ENCODE measurements at regions not wholly inside any gene's neighbourhood (a gene's known extent, or its start where the extent isn't known, plus 50 kb on each side); places are given as distances from the start of the nearest gene placed in this dataset.
"Not testable (repeated sequence)": the region's sequence is repeated elsewhere in the genome, so short reads cannot be mapped to it uniquely, and the experiment has no call there.

DNA sequence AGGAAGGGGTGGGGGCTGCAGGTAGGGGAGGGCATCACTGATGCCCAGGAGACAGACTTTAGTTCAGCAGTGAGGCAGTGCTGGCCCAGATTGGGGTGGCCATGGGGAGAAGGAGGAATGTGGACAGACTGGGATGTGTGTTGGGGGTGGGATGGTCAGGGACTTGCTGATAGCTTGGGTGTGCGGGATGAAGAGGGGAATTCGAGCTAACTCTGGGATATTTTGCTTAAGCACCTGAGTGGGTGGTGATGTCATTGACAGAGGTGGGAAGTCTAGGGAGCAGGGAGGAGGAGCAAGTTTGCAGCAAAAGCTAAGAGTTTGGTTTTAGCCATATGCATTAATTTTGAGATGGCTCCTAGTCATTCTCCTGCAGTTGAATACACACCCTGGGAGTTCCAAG is 207.5 kb downstream of the RPLP1 start:
- no peak for DNase-seq

- DNase-seq = no peak
Observed at GRCh38 chr15:69660658-69661405, 208.2 kb downstream of the RPLP1 start.

DNA sequence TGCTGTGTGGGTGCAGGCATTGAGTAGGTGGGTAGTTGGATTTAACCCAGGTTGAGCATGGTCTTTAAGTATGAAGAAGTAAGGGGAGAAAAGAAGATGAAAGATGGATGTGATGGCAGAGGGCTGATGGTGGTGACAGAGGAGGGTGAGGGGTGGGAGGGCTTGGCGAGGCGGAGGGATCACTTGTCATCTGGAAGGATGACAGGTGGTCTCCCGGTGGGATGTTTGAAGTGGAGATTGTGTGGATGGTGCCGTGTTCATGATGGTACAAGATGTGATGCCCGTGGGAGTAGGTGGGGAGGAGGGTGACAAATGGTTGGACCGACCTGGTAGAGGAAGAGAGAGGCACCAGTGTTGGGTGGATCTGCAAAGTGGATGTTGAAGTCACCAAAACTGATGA is 208.8 kb downstream of the RPLP1 start:
- no peak for DNase-seq

- no peak for DNase-seq
Observed at GRCh38 chr15:69661871-69662644, 209.4 kb downstream of the RPLP1 start.

DNA sequence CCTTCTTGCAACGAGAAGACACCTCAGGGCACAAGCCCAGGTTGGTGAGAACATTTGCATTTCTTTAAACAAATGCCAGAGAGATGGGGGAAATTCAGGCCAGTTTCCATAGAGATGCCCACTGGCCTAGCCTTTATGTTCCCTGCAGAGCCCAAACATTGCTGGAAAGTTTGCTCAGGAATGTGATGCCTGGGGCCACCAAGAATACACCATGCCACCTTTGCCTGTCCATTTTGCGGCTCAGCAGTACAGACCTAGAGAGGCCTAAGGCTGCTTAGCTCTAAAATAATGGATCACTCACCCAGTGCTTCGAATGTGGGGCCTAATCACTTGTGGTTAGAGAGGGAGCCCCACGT is 210.0 kb downstream of the RPLP1 start:
- DNase-seq = no peak

- DNase-seq = no peak
Observed at GRCh38 chr15:69663441-69663840, 210.8 kb downstream of the RPLP1 start.

- no peak for DNase-seq
Observed at GRCh38 chr15:69663982-69664381, 211.4 kb downstream of the RPLP1 start.

- no peak for DNase-seq
Observed at GRCh38 chr15:69664572-69665571, 212.3 kb downstream of the RPLP1 start.

DNA sequence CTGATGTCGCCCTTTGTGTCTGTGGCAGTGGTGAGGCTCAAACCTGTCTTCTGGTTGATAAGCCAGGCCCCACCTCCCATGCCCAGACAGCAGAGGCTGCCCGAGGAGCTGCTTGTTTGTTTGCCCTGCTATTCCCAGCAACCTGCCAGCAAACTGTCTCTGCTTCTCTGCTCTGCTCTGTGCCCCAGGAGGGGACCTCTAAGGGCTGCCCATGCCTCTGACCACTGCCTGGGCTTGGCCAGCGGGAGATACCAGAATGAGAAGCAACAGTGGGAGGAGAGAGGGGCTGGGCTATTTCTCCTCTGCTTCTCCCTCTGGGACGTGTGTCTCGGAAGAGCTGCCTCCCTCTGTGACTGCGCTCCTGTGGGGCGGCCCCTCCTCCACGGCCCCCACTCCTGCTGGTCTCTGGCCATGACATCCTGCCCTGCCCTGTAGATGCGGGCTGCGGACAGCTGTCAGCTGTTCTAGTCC is 213.1 kb downstream of the RPLP1 start:
- no peak for DNase-seq

DNA sequence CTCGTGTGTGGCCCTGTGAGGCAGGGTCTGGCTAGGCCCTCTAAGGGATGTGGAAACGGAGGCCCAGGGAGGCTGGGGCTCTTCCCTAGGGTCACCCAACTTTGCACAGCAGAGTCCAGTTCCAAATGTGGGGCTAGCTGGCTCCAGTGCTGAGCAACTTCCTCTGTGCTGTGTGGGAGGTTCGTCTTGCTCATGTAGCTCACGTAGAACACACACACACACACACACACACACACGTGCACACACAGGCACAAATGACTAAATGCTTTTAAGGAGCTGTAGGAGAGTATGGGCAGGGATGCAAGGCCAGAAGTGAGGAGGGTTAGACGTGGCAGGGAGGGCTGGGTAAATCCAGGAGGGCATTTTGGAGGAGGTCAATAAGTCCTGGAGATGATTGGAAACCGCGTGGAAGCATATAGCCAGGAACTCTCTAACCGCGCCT is 213.8 kb downstream of the RPLP1 start:
- no peak for DNase-seq

- DNase-seq = peak; percentile 30
Observed at GRCh38 chr15:69666921-69667811, 214.5 kb downstream of the RPLP1 start.

DNA sequence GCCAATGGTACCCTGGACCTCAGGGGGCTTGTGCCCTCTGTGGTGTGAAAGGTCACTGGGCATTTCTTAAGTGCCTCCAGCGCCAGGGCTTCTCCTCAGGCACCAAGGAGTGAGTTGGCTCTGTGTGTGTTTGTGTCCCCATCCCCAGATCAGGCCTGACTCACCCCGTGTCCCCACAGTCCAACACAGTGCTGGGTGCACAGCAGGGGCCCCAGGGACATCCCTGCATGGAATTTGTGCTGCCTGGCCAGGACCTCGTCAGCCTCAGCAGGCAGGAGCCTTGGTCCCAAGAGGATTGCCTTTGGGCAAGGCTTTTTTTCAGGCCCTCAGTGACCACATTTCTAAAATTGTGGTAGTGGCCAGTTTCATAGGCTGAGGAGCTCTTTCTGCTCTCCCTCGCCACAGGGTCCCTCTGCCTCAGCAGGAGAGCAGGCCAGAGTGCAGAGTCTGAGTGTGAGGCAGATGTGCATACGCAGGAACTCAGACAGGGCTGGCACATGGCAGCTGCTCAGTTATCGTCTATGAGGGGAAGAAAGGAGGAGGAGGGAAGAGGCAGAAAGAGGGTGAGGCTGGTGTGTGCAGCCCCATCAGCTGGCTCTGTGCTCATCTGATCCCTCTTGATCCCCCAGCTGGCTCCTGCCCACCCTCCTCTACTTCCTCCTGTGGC is 215.6 kb downstream of the RPLP1 start:
- no peak for DNase-seq

- DNase-seq = no peak
Observed at GRCh38 chr15:69668963-69669362, 216.3 kb downstream of the RPLP1 start.

DNA sequence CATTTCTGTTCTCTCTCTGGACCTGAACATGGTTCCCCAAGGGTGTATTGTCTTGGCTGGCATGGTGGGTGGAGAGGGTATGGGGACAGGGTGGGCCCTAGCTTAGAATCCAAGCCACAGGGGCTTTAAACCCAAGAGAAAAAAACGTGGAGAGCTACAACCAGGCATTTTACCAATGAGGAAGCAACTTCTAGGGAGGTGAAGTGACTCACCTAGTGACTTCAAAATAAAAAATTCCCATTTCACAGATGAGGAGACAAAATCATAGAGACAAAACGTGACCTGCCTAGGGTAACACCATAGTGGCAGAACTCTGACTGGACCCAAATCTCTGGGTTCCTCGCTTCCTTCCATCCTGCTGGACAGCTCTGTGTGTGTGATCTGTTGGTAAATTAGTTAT is 216.8 kb downstream of the RPLP1 start:
- no peak for DNase-seq

DNA sequence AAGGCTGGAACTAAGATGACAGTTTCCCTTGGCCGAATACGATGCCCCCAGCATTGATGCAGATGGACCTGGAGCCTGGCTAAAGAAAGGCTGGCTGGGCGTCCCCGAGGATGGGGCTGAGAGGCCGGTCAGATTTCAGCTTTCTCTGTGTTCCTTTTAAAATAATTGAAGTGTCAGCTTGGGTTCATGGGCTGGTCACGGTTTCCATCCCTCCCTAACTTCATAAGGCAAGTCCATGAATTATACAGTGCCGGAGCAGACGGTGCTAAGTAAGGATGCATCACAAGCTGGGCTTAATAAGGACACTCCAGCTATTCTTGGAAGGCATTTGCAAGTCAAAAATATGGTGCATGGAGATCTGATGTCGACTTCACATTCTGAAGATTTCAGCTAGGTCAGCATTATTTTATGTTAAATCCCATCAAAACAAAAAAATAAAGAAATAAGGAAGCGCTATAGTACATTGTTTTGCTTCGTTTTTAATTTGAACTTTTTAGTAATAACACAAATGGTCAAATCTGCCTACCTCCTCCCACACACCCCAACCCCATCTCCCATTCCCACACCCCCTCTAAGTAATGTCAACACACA is 220.8 kb downstream of the RPLP1 start:
- DNase-seq = no peak

DNA sequence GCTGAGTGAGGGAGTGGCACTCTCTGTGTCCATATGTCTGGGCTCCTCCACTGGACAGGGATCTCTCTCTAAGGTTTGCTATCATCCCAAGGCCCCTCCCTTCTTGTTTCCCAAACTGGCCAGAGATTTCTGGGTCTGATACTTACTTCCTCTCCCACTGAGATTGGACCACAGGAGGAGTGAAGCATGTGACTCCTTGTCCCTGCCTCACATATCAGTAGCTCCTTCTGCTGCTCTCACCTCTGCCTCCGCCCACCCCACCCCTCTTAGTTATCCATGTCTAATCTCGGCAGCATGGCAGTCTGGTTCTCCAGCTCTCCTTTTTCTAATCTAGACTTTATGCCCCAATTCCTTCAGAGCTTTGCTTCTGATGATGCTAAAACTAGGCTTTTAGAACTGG is 223.1 kb downstream of the RPLP1 start:
- no peak for DNase-seq

DNA sequence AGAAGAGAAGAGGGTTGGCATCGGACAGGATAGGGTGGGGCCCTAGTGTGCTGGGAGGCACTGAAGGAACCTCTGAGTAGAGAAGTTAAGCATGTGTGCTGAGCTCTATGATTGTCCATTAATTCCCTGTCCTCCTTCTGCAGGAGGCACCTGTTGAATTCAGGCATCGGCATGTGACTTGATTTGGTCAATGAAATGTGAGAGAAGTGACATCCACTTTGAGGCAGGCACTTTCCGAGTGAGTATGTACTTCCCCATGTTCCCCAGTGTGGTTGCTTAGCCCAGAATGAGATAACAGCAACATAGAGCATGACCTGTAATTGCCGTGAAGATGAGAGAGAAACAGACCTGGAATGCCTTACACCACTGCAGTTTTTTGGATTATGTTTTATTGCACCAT is 224.8 kb downstream of the RPLP1 start:
- no peak for DNase-seq

GRCh38 chr15:69679623-69680228 is 227.1 kb downstream of the RPLP1 start:
- no peak for DNase-seq

GRCh38 chr15:69684823-69685222 is 232.2 kb downstream of the RPLP1 start:
- DNase-seq = not testable (repeated sequence)

Data from midbrain (tissue), 1 donor.